B cell (primary cell): ENCODE measurements at regions not wholly inside any gene's neighbourhood (a gene's known extent, or its start where the extent isn't known, plus 50 kb on each side); places are given as distances from the start of the nearest gene placed in this dataset.

Source experiments
- ATAC-seq: fragments of 200-7000 bp; cut with Tn5 transposase; one replicate; pipeline ENCODE4 v1.10.0; 2021; ENCODE audit warnings: low read depth, mild to moderate bottlenecking, moderate number of reproducible peaks, moderate library complexity
- CTCF ChIA-PET: fragments of 350-600 bp; sonication (Branson Sonifier 250); formaldehyde crosslinking; loops from one replicate; lab custom pipeline; 2021; ENCODE audit warnings: antibody characterized with exemption, inconsistent platforms; lab: Charles Lee
- POLR2A ChIA-PET: fragments of 350-600 bp; sonication (Branson Sonifier 250); formaldehyde crosslinking; loops from one replicate; lab custom pipeline; 2021; ENCODE audit warnings: antibody characterized with exemption; lab: Charles Lee
- DNase-seq: peaks from one replicate; pipeline ENCODE4 v3.0.0; 2013
- H2AFZ ChIP-seq: 2 replicates; pipeline ENCODE4 v1.6.1; 2012; ENCODE audit warnings: mild to moderate bottlenecking, low read depth, low read length; ENCODE audit not compliant: insufficient read depth, poor library complexity, severe bottlenecking
- H3K27ac ChIP-seq, 2 donors: 1 replicate in 1 of 2; 2 replicates in 1 of 2; pipeline ENCODE4 v1.5.1; 2012 to 2013; ENCODE audit warnings: low read length in 2 of 2, mild to moderate bottlenecking in 2 of 2, moderate library complexity in 1 of 2
- H3K27me3 ChIP-seq, 4 experiments: fragments of 200-600 bp in 1 of 4; sonication (generic) in 1 of 4; replicated peaks in 1 of 4; 1 replicate in 2 of 4; 2 replicates in 2 of 4; pipeline versions ENCODE4 v1.6.1 to v1.7.0; 2013 to 2016; ENCODE audit warnings: low read length in 3 of 4, mild to moderate bottlenecking in 2 of 4, mixed read lengths in 1 of 4, moderate library complexity in 1 of 4; ENCODE audit not compliant: insufficient read depth in 4 of 4, control insufficient read depth in 3 of 4; ENCODE audit errors: control extremely low read depth in 1 of 4
- H3K36me3 ChIP-seq, 2 experiments: replicated peaks in 1 of 2; 1 replicate in 1 of 2; 2 replicates in 1 of 2; pipeline versions ENCODE4 v1.6.1 to v1.7.1; 2013; ENCODE audit warnings: low read length in 1 of 2; ENCODE audit not compliant: insufficient read depth in 2 of 2, control insufficient read depth in 1 of 2; ENCODE audit errors: control extremely low read depth in 1 of 2, extremely low read depth in 1 of 2
- H3K4me1 ChIP-seq, 2 donors: fragments of 200-600 bp in 1 of 2; sonication (generic) in 1 of 2; 1 replicate in 1 of 2; 2 replicates in 1 of 2; pipeline versions ENCODE4 v1.5.1 to v1.6.1; 2013 to 2017; ENCODE audit warnings: low read length in 2 of 2; ENCODE audit not compliant: control insufficient read depth in 2 of 2, insufficient read depth in 2 of 2
- H3K4me2 ChIP-seq: replicated peaks from 2 replicates; pipeline ENCODE3; 2012; ENCODE audit warnings: mild to moderate bottlenecking, low read depth, low read length; ENCODE audit not compliant: poor library complexity, severe bottlenecking
- H3K4me3 ChIP-seq, 5 experiments: fragments of 200-600 bp in 1 of 5; sonication (generic) in 1 of 5; 1 replicate in 3 of 5; 2 replicates in 2 of 5; pipeline versions ENCODE4 v1.5.1 to v1.7.0; 2011 to 2016; ENCODE audit warnings: low read length in 4 of 5, mild to moderate bottlenecking in 4 of 5, low read depth in 2 of 5, control low read depth in 1 of 5, moderate library complexity in 1 of 5; ENCODE audit not compliant: insufficient read depth in 1 of 5; ENCODE audit errors: control extremely low read depth in 1 of 5, extremely low read depth in 1 of 5
- H3K79me2 ChIP-seq: fragments of 200-600 bp; sonication (generic); one replicate; pipeline ENCODE4 v1.6.0; 2016; ENCODE audit warnings: low read length; ENCODE audit not compliant: control insufficient read depth, insufficient read depth
- H3K9ac ChIP-seq: fragments of 200-600 bp; sonication (generic); 2 replicates; pipeline ENCODE4 v1.6.1; 2017; ENCODE audit warnings: mild to moderate bottlenecking, low read length, moderate library complexity
- H3K9me3 ChIP-seq, 3 donors: one replicate each; pipeline versions ENCODE4 v1.6.1 to v1.7.1; 2013; ENCODE audit warnings: low read length in 2 of 3; ENCODE audit not compliant: control insufficient read depth in 2 of 3, insufficient read depth in 1 of 3; ENCODE audit errors: control extremely low read depth in 1 of 3
- H4K20me1 ChIP-seq: 2 replicates; pipeline ENCODE4 v1.6.0; 2012; ENCODE audit warnings: mild to moderate bottlenecking, low read length; ENCODE audit not compliant: insufficient read depth, control insufficient read depth, poor library complexity, severe bottlenecking
- H3K27ac Mint-ChIP-seq: one replicate; pipeline ENCODE4 v1.8.0; 2021; ENCODE audit warnings: mixed read lengths
- H3K27me3 Mint-ChIP-seq: one replicate; pipeline ENCODE4 v1.8.0; 2021; ENCODE audit warnings: mixed read lengths
- H3K4me1 Mint-ChIP-seq: one replicate; pipeline ENCODE4 v1.8.0; 2021; ENCODE audit warnings: mixed read lengths
- H3K4me3 Mint-ChIP-seq: one replicate; pipeline ENCODE4 v1.8.0; 2021; ENCODE audit warnings: mixed read lengths
- H3K9me3 Mint-ChIP-seq: one replicate; pipeline ENCODE4 v1.8.0; 2022; ENCODE audit warnings: mixed read lengths; ENCODE audit not compliant: insufficient read depth
- EZH2 ChIP-seq: IDR thresholded peaks from 2 replicates; pipeline ENCODE4 v1.6.1; 2012; ENCODE audit warnings: borderline replicate concordance, low read depth, mild to moderate bottlenecking, moderate library complexity, low read length; ENCODE audit not compliant: insufficient read depth, poor library complexity, severe bottlenecking
- WGBS: methylation state at CpG from one replicate; pipeline ENCODE4 v1.1.5; 2013; ENCODE audit warnings: missing lambda C conversion rate; ENCODE audit not compliant: insufficient coverage; 5-methylcytosine and 5-hydroxymethylcytosine counted together
- intact Hi-C: fragments of 100-400 bp; cut with micrococcal nuclease; formaldehyde crosslinking; loops from one replicate; pipeline ENCODE4 v1.10.0; 2022
- TF ChIP-seq, protein P1 (sequence below): fragments of 200-600 bp; IDR thresholded peaks from one replicate; pipeline ENCODE4 v1.8.0; 2022; ENCODE audit warnings: antibody characterized with exemption, mild to moderate bottlenecking

DNA sequence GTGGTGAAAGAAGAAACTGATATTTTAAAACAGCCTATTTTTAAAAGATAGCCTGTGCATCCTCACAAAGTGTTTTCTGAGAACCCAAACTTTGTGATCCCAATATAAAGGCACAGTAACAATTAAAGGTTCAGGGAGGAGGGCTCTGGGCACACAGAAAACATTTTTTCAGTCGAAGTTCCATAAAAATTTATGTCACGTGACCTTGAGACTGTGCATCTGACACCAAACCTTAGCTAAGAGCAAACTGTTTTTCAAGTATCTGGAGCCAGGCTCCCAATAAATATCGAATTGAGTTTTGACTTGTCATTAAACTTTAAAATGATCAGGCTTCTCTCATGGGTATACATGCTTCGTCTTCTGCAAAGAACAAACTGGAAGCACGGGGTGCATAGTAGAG lies 177.9 kb downstream of the BEND2 start:
- Mint-ChIP-seq H3K9me3 (no peaks in the 10 kb centered on the region), H3K4me3 (no peak overlapping the region), H3K27ac (no peak overlapping the region), H3K4me1 (no peaks in the 10 kb centered on the region), H3K27me3 (no peaks in the 10 kb centered on the region)
- Histone ChIP-seq H3K79me2 (no peaks in the 10 kb centered on the region), H3K9me3 (no peaks in the 10 kb centered on the region), H3K9ac (no peak overlapping the region), H3K27me3 (no peaks in the 10 kb centered on the region), H3K4me1 (no peaks in the 10 kb centered on the region), H3K4me3 (no peak overlapping the region), H4K20me1 (no peaks in the 10 kb centered on the region), H2AFZ (no peak overlapping the region), H3K27ac (no peak overlapping the region), H3K36me3 (no peaks in the 10 kb centered on the region), H3K4me2 (no peak overlapping the region)
- no CpG with 5 or more reads among the region's 5 CpGs for WGBS
- ATAC-seq (no peak), DNase-seq (no peak)
- ChIA-PET POLR2A (no interaction called here), CTCF (no interaction called here)
- TF ChIP-seq EZH2 = no peak
- TF ChIP-seq, protein P1, sequence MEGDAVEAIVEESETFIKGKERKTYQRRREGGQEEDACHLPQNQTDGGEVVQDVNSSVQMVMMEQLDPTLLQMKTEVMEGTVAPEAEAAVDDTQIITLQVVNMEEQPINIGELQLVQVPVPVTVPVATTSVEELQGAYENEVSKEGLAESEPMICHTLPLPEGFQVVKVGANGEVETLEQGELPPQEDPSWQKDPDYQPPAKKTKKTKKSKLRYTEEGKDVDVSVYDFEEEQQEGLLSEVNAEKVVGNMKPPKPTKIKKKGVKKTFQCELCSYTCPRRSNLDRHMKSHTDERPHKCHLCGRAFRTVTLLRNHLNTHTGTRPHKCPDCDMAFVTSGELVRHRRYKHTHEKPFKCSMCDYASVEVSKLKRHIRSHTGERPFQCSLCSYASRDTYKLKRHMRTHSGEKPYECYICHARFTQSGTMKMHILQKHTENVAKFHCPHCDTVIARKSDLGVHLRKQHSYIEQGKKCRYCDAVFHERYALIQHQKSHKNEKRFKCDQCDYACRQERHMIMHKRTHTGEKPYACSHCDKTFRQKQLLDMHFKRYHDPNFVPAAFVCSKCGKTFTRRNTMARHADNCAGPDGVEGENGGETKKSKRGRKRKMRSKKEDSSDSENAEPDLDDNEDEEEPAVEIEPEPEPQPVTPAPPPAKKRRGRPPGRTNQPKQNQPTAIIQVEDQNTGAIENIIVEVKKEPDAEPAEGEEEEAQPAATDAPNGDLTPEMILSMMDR = no peak
- intact Hi-C loops = no loop called here

DNA sequence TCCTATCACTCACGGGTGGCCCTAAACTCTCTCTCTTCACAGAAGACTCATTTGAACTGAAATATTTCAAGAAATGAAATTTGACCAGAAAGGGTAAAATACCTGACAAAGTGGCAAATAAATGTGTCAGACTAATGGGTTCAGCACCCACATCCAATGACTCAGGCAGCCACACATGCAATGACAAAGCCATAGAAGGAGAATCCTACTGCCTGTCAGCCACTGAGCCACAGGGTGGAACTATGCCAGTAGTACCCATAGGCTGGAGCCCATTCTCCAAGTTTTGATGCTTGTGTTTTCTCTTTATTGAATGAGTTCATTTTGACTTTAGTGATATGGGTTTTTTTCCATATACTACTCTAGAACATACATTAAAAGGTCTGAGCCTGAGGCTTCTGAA lies 179.0 kb downstream of the BEND2 start:
- no peak for ATAC-seq
- no peaks in the 10 kb centered on the region for H3K4me1 ChIP-seq
- H3K27me3 ChIP-seq = no peaks in the 10 kb centered on the region
- no peaks in the 10 kb centered on the region for H3K9me3 ChIP-seq
- no peaks in the 10 kb centered on the region for H3K4me1 Mint-ChIP-seq
- no peak overlapping the region for H3K4me3 ChIP-seq
- ChIA-PET POLR2A (no interaction called here), CTCF (no interaction called here)
- H3K9ac ChIP-seq = no peak overlapping the region
- H4K20me1 ChIP-seq = no peaks in the 10 kb centered on the region
- no peaks in the 10 kb centered on the region for H3K36me3 ChIP-seq
- no peak for DNase-seq
- H3K79me2 ChIP-seq = no peaks in the 10 kb centered on the region
- no peak overlapping the region for H3K4me3 Mint-ChIP-seq
- intact Hi-C loops = no loop called here
- WGBS = no CpG with 5 or more reads among the region's 1 CpG
- no peak overlapping the region for H2AFZ ChIP-seq
- TF ChIP-seq EZH2 = no peak
- TF ChIP-seq, protein P1 = no peak
- no peak overlapping the region for H3K4me2 ChIP-seq
- H3K27ac Mint-ChIP-seq = no peak overlapping the region
- no peaks in the 10 kb centered on the region for H3K9me3 Mint-ChIP-seq
- no peaks in the 10 kb centered on the region for H3K27me3 Mint-ChIP-seq
- no peak overlapping the region for H3K27ac ChIP-seq
